ENCODE measurements at regions not wholly inside any gene's neighbourhood (a gene's known extent, or its start where the extent isn't known, plus 50 kb on each side); places are given as distances from the start of the nearest gene placed in this dataset.

DNA sequence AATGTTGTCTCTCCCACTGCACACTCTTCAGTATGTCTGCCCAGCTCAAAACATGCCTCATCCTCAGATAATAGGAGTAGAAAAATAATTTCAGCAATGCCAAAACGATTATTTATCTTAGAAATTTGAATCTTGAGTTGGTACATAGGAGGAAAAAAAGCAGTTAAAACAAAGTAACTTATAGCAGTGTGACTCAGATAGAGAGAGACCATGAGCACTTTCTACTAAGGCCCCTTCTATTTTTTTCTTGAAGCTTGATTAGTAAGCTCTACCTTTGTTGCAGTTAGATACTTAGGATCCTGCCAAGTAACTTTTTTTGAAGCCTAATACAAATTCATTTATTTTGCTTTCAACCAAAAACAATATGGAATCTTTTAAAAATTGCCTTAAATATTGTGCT lies 212.3 kb downstream of the MAD2L1 start:
- TF ChIP-seq CTCF (conservative IDR thresholded peaks at IDR 0.05): no peak
- no peak for TF ChIP-seq ZFX (IDR thresholded peaks at IDR 0.05)
